HEK293 (cell line): ENCODE measurements at regions not wholly inside any gene's neighbourhood (a gene's known extent, or its start where the extent isn't known, plus 50 kb on each side); places are given as distances from the start of the nearest gene placed in this dataset.

ENCODE experiments used
- CTCF ChIA-PET: fragments of 350-600 bp; formaldehyde crosslinking; extraction: SDS; loops from one replicate; lab custom pipeline; 2021; ENCODE audit warnings: antibody characterized with exemption; lab: Yijun Ruan, JAX
- POLR2A ChIA-PET: fragments of 300-600 bp; formaldehyde crosslinking; extraction: SDS; loops from one replicate; lab custom pipeline; 2020; ENCODE audit warnings: antibody characterized with exemption, inconsistent platforms; lab: Yijun Ruan, JAX
- H3K27ac ChIP-seq: fragments of 200-500 bp; sonication (Bioruptor generic); 2 replicates; pipeline ENCODE4 v1.5.1; 2014; ENCODE audit warnings: low read depth, low read length, control low read depth, inconsistent platforms; ENCODE audit errors: extremely low read depth
- H3K36me3 ChIP-seq, 2 experiments: fragments of 200-500 bp in 1 of 2; sonication (Bioruptor generic) in 1 of 2; 1 replicate in 1 of 2; 2 replicates in 1 of 2; pipeline ENCODE4 v1.5.1; 2014 to 2017; ENCODE audit warnings: inconsistent platforms in 2 of 2, low read length in 2 of 2; ENCODE audit not compliant: control insufficient read depth in 2 of 2, insufficient read depth in 1 of 2
- H3K4me1 ChIP-seq: fragments of 200-500 bp; sonication (Bioruptor generic); 2 replicates; pipeline ENCODE4 v1.5.1; 2014; ENCODE audit warnings: mild to moderate bottlenecking, low read length, inconsistent platforms; ENCODE audit not compliant: control insufficient read depth, insufficient read depth
- H3K4me3 ChIP-seq: 2 replicates; pipeline ENCODE4 v1.5.1; 2011; ENCODE audit warnings: low read depth, mild to moderate bottlenecking, control low read depth, low read length, moderate library complexity
- H3K9me3 ChIP-seq: fragments of 200-500 bp; sonication (Bioruptor generic); 2 replicates; pipeline ENCODE4 v1.5.1; 2014; ENCODE audit warnings: low read depth, low read length, inconsistent platforms; ENCODE audit not compliant: control insufficient read depth, insufficient read depth
- BCL11B ChIP-seq: fragments of 450-650 bp; formaldehyde crosslinking; IDR thresholded peaks from 2 replicates; pipeline ENCODE4 v1.5.1; 2016; ENCODE audit warnings: low read depth, missing biosample characterization, missing genetic modification characterization
- GLI4 ChIP-seq: fragments of 450-650 bp; formaldehyde crosslinking; IDR thresholded peaks from 2 replicates; pipeline ENCODE4 v1.5.1; 2016; ENCODE audit warnings: missing biosample characterization, missing genetic modification characterization
- HOXD13 ChIP-seq: sonication (generic); formaldehyde crosslinking; IDR thresholded peaks from 2 replicates; pipeline ENCODE4 v1.8.0; 2022; ENCODE audit warnings: missing genetic modification reagents, borderline replicate concordance
- KLF1 ChIP-seq: fragments of 450-650 bp; formaldehyde crosslinking; IDR thresholded peaks from 2 replicates; pipeline ENCODE4 v1.5.1; 2016; ENCODE audit warnings: missing biosample characterization, missing genetic modification characterization
- KLF10 ChIP-seq: fragments of 450-650 bp; IDR thresholded peaks from 2 replicates; pipeline ENCODE4 v1.5.1; 2018; ENCODE audit warnings: missing biosample characterization, mild to moderate bottlenecking, missing genetic modification characterization
- MYNN ChIP-seq: fragments of 450-650 bp; formaldehyde crosslinking; IDR thresholded peaks from 2 replicates; pipeline ENCODE4 v1.5.1; 2016; ENCODE audit warnings: missing biosample characterization, missing genetic modification characterization, borderline replicate concordance
- REPIN1 ChIP-seq: fragments of 450-650 bp; formaldehyde crosslinking; IDR thresholded peaks from 2 replicates; pipeline ENCODE4 v1.5.1; 2017; ENCODE audit warnings: missing biosample characterization, missing genetic modification characterization, low read depth
- SCRT2 ChIP-seq: fragments of 450-650 bp; formaldehyde crosslinking; IDR thresholded peaks from 2 replicates; pipeline ENCODE4 v1.5.1; 2016; ENCODE audit warnings: missing biosample characterization, missing genetic modification characterization
- ZNF23 ChIP-seq: fragments of 450-650 bp; formaldehyde crosslinking; IDR thresholded peaks from 2 replicates; pipeline ENCODE4 v1.5.1; 2016; ENCODE audit warnings: missing biosample characterization, missing genetic modification characterization, borderline replicate concordance
- ZNF335 ChIP-seq: fragments of 450-650 bp; formaldehyde crosslinking; conservative IDR thresholded peaks from 2 replicates; pipeline ENCODE4 v1.5.1; 2016; ENCODE audit warnings: missing biosample characterization, missing genetic modification characterization
- ZNF366 ChIP-seq: fragments of 450-650 bp; formaldehyde crosslinking; conservative IDR thresholded peaks from 2 replicates; pipeline ENCODE4 v1.5.1; 2016; ENCODE audit warnings: missing biosample characterization, missing genetic modification characterization
- ZNF473 ChIP-seq: fragments of 450-650 bp; formaldehyde crosslinking; IDR thresholded peaks from 2 replicates; pipeline ENCODE4 v1.5.1; 2017; ENCODE audit warnings: missing biosample characterization, missing genetic modification characterization
- ZNF510 ChIP-seq: fragments of 450-650 bp; formaldehyde crosslinking; IDR thresholded peaks from 2 replicates; pipeline ENCODE4 v1.5.1; 2018; ENCODE audit warnings: mild to moderate bottlenecking, missing genetic modification characterization, missing biosample characterization; ENCODE audit not compliant: insufficient replicate concordance
- ZNF560 ChIP-seq: fragments of 450-650 bp; formaldehyde crosslinking; IDR thresholded peaks from 2 replicates; pipeline ENCODE4 v1.5.1; 2017; ENCODE audit warnings: missing biosample characterization, missing genetic modification characterization, borderline replicate concordance
- ZNF777 ChIP-seq: fragments of 450-650 bp; formaldehyde crosslinking; IDR thresholded peaks from 2 replicates; pipeline ENCODE4 v1.5.1; 2017; ENCODE audit warnings: missing biosample characterization, missing genetic modification characterization, borderline replicate concordance
- TF ChIP-seq, protein P1 (sequence below): fragments of 450-650 bp; formaldehyde crosslinking; IDR thresholded peaks from 2 replicates; pipeline ENCODE4 v1.5.1; 2016; ENCODE audit warnings: missing biosample characterization, missing genetic modification characterization
- TF ChIP-seq, protein P2 (sequence below): fragments of 450-650 bp; formaldehyde crosslinking; IDR thresholded peaks from 2 replicates; pipeline ENCODE4 v1.5.1; 2016; ENCODE audit warnings: missing biosample characterization, missing genetic modification characterization
- TF ChIP-seq, protein P3 (sequence below): fragments of 450-650 bp; formaldehyde crosslinking; IDR thresholded peaks from 2 replicates; pipeline ENCODE4 v1.5.1; 2016; ENCODE audit warnings: missing biosample characterization, missing genetic modification characterization

DNA sequence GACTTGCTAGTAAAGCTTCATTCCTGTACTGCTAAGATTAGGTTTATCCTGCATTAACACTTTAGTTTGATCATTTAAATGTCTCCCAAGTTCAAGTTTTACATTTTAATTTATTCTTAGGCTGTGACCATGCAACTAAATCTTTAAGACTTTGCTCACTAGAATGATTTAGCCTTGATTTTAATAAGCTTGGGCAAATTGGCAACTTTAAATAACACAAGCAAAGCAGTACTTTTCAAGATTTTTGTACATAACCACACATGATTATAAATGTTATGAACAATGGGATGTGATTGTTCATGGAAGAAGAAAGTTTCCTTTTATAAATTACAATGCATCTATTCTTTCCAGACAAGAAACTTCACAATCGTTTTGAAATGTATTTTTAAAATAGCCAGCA lies 948.0 kb upstream of the EPHA7 start (continued):
- no peak for TF ChIP-seq HOXD13
- no peak for TF ChIP-seq MYNN (tag by site-specific recombination)
- TF ChIP-seq ZNF366 (tag by site-specific recombination): no peak
- TF ChIP-seq BCL11B (tag by site-specific recombination): no peak
- TF ChIP-seq, protein P1, sequence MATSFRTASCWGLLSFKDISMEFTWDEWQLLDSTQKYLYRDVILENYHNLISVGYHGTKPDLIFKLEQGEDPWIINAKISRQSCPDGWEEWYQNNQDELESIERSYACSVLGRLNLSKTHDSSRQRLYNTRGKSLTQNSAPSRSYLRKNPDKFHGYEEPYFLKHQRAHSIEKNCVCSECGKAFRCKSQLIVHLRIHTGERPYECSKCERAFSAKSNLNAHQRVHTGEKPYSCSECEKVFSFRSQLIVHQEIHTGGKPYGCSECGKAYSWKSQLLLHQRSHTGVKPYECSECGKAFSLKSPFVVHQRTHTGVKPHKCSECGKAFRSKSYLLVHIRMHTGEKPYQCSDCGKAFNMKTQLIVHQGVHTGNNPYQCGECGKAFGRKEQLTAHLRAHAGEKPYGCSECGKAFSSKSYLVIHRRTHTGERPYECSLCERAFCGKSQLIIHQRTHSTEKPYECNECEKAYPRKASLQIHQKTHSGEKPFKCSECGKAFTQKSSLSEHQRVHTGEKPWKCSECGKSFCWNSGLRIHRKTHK (tag by site-specific recombination): no peak
- TF ChIP-seq KLF10: no peak
- no peak for TF ChIP-seq GLI4 (tag by site-specific recombination)
- TF ChIP-seq, all 188 proteins: peak for 0

DNA sequence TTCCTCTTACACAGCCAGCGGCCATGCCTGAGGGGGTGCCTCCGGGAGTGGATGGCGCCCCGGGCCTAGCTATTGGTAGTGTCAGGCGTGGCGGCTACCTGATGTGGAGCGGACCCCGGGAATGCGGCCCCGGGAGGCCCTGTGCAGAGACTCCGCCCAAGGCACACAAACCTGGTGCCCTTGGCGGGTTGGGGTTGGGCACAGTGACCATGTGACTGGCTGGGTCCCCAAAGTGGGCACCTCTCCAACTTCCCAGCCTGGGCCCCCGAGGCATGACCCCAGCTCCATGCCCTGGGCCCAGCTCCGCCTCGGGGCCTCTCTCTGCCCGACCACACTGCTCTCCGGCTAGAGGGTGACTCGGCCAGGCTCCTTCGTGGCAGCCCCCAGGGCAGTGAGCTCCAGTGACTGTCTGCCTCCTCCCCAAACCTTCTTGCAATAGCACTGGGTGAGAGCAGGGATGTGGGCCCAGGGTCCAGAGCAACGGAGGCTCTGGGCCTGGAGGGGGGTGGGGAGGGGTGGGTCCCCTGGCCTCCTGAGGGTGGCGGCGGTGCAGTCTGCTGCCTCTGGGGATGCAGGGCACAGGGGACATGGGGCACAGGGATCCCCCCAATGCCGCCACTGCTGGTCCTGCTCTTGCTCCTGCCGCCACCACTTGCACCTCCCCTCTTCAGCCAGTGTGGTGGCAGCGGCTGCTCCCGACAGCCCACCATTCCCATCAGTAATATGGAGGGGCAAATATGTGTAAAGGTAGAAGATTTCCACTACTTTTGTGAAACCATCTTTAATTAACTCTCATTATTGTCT lies 942.9 kb upstream of the EPHA7 start:
- no peak for TF ChIP-seq ZNF510 (tag by site-specific recombination)
- H3K4me1 ChIP-seq: no peaks in the 10 kb centered on the region
- ChIA-PET CTCF (no interaction called here), POLR2A (no interaction called here)
- no peak overlapping the region for H3K27ac ChIP-seq
- H3K4me3 ChIP-seq: no peak overlapping the region
- H3K9me3 ChIP-seq: no peaks in the 10 kb centered on the region
- no peaks in the 10 kb centered on the region for H3K36me3 ChIP-seq

DNA sequence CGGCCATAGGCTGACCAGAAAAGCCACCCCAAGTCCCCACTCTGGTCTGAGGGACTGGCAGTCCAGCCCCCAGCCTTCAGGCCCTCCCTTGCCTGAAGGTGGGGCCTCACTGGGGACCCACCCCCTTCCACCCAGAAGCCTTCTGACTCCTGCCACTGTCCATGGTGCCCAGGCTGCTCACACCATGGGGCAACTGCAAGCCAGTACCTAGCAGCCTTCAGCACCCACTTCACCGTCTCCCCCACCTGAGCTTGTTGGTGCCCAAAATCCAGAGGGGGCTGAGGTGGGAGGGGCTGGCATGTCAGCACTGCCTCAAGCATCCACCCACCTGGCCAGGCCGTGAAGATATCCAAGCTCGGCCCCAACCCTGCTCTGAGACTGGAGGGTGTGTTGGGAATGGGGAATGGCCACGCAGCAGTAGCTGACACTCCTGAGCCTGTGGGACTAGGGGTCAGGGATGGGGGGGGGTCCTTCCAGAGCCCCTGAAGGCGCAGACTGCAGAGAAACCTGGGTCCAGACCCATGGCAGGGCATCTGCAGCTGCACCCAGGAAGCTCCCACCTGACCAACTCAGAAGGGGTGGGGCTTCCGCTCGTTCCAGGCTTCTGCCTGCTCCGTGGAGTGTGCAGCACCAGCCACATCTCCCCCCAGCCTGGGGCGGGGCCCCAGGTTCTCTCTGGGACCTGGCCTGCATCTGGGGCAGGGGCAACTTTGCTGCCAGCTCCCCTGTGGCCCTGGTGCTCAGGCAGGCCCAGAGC lies 942.1 kb upstream of the EPHA7 start:
- POLR2A ChIA-PET: no interaction called here
- CTCF ChIA-PET: no interaction called here
- no peak overlapping the region for H3K27ac ChIP-seq

DNA sequence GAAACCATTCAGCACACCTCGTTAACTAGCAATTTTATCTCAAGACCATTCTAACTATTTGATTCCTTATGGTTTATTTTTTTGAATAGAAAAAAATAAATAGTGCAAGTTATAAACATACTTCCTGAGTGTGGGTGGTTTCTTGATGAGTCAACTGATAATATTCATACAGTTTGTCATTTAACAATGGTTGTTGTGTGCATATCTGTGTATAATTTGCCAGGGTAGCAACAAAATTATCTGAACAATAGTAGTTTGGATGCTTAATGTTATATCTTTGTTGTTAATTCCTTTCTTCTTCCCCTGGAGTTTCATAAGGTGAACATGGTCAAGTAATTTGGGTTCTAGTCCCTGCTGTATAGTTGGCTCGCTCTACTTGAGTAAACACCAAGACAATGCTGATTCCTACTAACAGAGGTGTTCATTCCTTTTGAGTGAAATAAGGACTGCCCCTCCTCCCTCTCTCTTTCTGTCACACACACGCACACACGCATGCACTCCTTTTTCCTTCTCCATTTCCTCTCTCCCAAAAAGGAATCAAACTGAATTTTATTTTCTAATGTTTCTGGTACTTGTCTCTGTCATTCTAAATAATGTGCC lies 938.1 kb upstream of the EPHA7 start:
- H3K4me3 ChIP-seq: no peak overlapping the region
- POLR2A ChIA-PET: no interaction called here
- no peaks in the 10 kb centered on the region for H3K4me1 ChIP-seq
- H3K9me3 ChIP-seq: no peaks in the 10 kb centered on the region
- CTCF ChIA-PET: no interaction called here
- no peaks in the 10 kb centered on the region for H3K36me3 ChIP-seq
- no peak overlapping the region for H3K27ac ChIP-seq
- TF ChIP-seq ZNF23 (tag by site-specific recombination) (no peak), ZNF777 (tag by site-specific recombination) (no peak), KLF1 (tag by site-specific recombination) (no peak), ZNF560 (tag by site-specific recombination) (no peak), ZNF473 (tag by site-specific recombination) (no peak), REPIN1 (no peak), ZNF335 (tag by site-specific recombination) (no peak)
- TF ChIP-seq, protein P2, sequence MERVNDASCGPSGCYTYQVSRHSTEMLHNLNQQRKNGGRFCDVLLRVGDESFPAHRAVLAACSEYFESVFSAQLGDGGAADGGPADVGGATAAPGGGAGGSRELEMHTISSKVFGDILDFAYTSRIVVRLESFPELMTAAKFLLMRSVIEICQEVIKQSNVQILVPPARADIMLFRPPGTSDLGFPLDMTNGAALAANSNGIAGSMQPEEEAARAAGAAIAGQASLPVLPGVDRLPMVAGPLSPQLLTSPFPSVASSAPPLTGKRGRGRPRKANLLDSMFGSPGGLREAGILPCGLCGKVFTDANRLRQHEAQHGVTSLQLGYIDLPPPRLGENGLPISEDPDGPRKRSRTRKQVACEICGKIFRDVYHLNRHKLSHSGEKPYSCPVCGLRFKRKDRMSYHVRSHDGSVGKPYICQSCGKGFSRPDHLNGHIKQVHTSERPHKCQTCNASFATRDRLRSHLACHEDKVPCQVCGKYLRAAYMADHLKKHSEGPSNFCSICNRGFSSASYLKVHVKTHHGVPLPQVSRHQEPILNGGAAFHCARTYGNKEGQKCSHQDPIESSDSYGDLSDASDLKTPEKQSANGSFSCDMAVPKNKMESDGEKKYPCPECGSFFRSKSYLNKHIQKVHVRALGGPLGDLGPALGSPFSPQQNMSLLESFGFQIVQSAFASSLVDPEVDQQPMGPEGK (tag by site-specific recombination): no peak

More for the DNA sequence above, 942.1 kb upstream of the EPHA7 start:
- TF ChIP-seq, protein P3, sequence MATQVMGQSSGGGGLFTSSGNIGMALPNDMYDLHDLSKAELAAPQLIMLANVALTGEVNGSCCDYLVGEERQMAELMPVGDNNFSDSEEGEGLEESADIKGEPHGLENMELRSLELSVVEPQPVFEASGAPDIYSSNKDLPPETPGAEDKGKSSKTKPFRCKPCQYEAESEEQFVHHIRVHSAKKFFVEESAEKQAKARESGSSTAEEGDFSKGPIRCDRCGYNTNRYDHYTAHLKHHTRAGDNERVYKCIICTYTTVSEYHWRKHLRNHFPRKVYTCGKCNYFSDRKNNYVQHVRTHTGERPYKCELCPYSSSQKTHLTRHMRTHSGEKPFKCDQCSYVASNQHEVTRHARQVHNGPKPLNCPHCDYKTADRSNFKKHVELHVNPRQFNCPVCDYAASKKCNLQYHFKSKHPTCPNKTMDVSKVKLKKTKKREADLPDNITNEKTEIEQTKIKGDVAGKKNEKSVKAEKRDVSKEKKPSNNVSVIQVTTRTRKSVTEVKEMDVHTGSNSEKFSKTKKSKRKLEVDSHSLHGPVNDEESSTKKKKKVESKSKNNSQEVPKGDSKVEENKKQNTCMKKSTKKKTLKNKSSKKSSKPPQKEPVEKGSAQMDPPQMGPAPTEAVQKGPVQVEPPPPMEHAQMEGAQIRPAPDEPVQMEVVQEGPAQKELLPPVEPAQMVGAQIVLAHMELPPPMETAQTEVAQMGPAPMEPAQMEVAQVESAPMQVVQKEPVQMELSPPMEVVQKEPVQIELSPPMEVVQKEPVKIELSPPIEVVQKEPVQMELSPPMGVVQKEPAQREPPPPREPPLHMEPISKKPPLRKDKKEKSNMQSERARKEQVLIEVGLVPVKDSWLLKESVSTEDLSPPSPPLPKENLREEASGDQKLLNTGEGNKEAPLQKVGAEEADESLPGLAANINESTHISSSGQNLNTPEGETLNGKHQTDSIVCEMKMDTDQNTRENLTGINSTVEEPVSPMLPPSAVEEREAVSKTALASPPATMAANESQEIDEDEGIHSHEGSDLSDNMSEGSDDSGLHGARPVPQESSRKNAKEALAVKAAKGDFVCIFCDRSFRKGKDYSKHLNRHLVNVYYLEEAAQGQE: peak; percentile 80
- TF ChIP-seq SCRT2 (tag by site-specific recombination): no peak
- TF ChIP-seq, all 188 proteins: peak for 1
- Histone ChIP-seq H3K9me3 (no peaks in the 10 kb centered on the region), H3K4me1 (no peaks in the 10 kb centered on the region), H3K36me3 (no peaks in the 10 kb centered on the region), H3K4me3 (no peak overlapping the region)
